ENCODE measurements at regions not wholly inside any gene's neighbourhood (a gene's known extent, or its start where the extent isn't known, plus 50 kb on each side); places are given as distances from the start of the nearest gene placed in this dataset.

DNA sequence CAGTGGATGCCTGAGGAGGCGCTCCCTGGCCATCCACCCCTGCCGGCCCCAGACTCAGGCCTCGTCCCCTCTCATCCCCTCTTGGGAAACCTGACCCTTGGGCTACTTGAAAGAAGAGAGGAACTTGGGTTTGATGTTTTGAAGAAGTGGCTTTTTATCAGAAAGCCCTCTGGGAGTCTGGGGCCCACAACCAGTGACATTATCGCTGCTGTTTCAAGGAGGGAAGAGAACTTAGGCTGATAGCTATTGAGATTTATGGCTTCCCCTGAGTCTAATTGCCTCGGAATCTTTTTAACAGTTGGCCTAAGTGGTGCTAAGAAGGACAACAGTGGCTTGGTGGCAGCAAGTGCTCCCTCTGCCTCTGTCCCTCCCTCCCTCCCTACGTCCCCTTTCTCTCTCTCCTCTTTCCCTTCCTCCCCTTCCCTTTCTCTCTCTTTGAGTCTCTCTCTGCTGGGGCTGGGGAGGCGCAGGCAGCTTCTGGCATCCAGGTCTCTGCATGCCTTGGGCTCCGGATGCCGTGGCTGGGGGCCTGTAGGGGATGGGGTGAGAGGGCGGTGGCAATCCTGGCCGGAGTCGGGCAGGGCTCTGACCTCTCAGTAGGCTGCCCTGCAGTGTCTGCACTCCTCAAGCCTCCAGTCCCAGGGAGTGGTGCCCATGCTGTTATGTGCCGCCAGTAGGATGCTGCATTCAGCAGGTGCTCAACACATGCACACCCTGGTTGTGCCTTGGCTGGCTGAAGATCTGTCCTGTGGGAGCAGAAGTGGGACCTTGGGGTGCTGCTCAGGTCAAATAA, 49.6 kb upstream of the RXRA start:
- DNase-seq: no peak

Measured in NCI-H1417 treated with DMSO at 0.1 percent for 48 hours (cell line).